Right lobe of liver (tissue), 6 donors: ENCODE measurements at regions not wholly inside any gene's neighbourhood (a gene's known extent, or its start where the extent isn't known, plus 50 kb on each side); places are given as distances from the start of the nearest gene placed in this dataset.

Experiments
- ATAC-seq, 4 donors: fragments of 200-7000 bp; cut with Tn5 transposase; one replicate each; pipeline ENCODE4 v1.9.1; 2020; ENCODE audit warnings: mild to moderate bottlenecking in 4 of 4, moderate library complexity in 4 of 4
- DNase-seq, 3 donors: peaks; one replicate each; pipeline ENCODE4 v3.0.0-alpha.2; 2020
- H3K27ac ChIP-seq, 3 donors: fragments of 200-600 bp; one replicate each; pipeline ENCODE4 v1.8.0; 2022
- H3K27me3 ChIP-seq, 2 donors: fragments of 200-600 bp; one replicate each; pipeline ENCODE4 v1.8.0; 2022
- H3K36me3 ChIP-seq, 4 donors: fragments of 200-600 bp; sonication (generic) in 1 of 4; one replicate each; pipeline versions ENCODE4 v1.5.1 to v1.8.0; 2017 to 2022; ENCODE audit warnings: control low read depth in 1 of 4
- H3K4me1 ChIP-seq, 4 donors: fragments of 200-600 bp; sonication (generic) in 1 of 4; one replicate each; pipeline versions ENCODE4 v1.5.1 to v1.8.0; 2017 to 2022; ENCODE audit warnings: control low read depth in 1 of 4
- H3K4me3 ChIP-seq, 3 donors: fragments of 200-600 bp; one replicate each; pipeline ENCODE4 v1.8.0; 2022
- H3K9me3 ChIP-seq, 4 donors: fragments of 200-600 bp; sonication (generic) in 1 of 4; one replicate each; pipeline versions ENCODE4 v1.5.1 to v1.8.0; 2017 to 2022; ENCODE audit warnings: control low read depth in 1 of 4
- POLR2A ChIP-seq: fragments of 450-650 bp; IDR thresholded peaks from one replicate; pipeline ENCODE4 v1.6.1; 2017; ENCODE audit warnings: antibody characterized with exemption, mild to moderate bottlenecking
- WGBS: methylation state at CpG from one replicate; pipeline ENCODE4 v1.1.6; 2018; ENCODE audit warnings: low coverage, low lambda C conversion rate; ENCODE audit not compliant: insufficient coverage; ENCODE audit errors: missing lambda C conversion rate; 5-methylcytosine and 5-hydroxymethylcytosine counted together
- intact Hi-C, 2 donors: fragments of 100-400 bp; cut with DNase I; formaldehyde crosslinking; loops; one replicate each; pipeline versions ENCODE4 v1.11.2 to v1.14.1; 2022
- TF ChIP-seq, protein P1 (sequence below), 4 donors: fragments of 200-600 bp in 3 of 4; fragments of 450-650 bp in 1 of 4; IDR thresholded peaks; one replicate each; pipeline versions ENCODE4 v1.5.1 to v1.8.0; 2016 to 2022; ENCODE audit warnings: antibody characterized with exemption in 4 of 4, mild to moderate bottlenecking in 2 of 4
- donor health status: DM: no; HTN: yes; CAD: no.
- donor health status: DM: no; HTN: no; CAD: no.
- donor health status: DM: no; HTN: no; CAD: no.
- donor health status: DM: no; HTN: yes; CAD: no.
- donor health status: DM: no; HTN: yes; CAD: no.

DNA sequence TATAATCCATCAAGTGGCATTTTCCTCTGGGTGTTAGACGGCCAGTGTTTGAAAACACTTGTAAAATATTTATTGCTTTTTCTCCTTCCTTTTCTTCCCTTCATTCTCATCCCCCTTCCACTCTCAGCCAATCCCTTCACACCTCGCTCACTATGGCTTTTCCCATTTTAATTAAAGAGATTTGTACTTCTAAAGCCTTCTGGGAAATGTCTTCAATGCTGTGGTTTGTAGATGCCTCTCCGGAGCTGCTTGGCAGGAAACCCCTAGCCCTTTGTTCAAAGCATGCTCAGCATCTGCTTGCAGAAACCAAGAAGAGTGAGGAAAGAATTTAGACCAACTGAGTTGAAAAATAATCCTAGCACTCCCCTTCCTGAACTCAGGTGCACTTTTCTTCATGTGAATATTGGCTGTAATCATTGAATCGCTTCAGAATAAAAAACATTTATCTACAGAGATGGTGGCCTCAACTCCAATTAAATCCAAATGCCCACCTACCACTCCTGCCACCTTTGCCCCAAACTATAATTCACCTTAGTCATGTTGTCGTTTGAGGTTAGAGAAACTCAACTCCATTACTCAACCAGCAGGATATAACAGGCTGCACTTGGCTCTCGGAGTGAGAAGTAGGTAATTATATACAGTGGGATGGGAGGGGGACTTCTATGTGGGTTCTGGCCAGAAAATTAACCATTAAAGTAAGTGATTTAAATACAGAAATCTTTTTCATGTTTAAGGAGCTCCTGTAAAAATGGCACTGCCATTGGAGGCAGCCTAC is 659.4 kb upstream of the CAMK1G start:
- Histone ChIP-seq H3K4me3 (no peak overlapping the region), H3K27ac (no peak overlapping the region), H3K36me3 (no peaks in the 10 kb centered on the region), H3K4me1 (no peaks in the 10 kb centered on the region), H3K9me3 (no peaks in the 10 kb centered on the region), H3K27me3 (no peaks in the 10 kb centered on the region)
- no peak for ATAC-seq
- intact Hi-C loops, result no loop called here
- TF ChIP-seq, protein P1, sequence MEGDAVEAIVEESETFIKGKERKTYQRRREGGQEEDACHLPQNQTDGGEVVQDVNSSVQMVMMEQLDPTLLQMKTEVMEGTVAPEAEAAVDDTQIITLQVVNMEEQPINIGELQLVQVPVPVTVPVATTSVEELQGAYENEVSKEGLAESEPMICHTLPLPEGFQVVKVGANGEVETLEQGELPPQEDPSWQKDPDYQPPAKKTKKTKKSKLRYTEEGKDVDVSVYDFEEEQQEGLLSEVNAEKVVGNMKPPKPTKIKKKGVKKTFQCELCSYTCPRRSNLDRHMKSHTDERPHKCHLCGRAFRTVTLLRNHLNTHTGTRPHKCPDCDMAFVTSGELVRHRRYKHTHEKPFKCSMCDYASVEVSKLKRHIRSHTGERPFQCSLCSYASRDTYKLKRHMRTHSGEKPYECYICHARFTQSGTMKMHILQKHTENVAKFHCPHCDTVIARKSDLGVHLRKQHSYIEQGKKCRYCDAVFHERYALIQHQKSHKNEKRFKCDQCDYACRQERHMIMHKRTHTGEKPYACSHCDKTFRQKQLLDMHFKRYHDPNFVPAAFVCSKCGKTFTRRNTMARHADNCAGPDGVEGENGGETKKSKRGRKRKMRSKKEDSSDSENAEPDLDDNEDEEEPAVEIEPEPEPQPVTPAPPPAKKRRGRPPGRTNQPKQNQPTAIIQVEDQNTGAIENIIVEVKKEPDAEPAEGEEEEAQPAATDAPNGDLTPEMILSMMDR (IDR thresholded peaks at IDR 0.05), result no peak
- TF ChIP-seq POLR2A, result no peak
- DNase-seq, result no peak
- WGBS, result 37% methylated on average over 6 of the region's 6 CpGs

DNA sequence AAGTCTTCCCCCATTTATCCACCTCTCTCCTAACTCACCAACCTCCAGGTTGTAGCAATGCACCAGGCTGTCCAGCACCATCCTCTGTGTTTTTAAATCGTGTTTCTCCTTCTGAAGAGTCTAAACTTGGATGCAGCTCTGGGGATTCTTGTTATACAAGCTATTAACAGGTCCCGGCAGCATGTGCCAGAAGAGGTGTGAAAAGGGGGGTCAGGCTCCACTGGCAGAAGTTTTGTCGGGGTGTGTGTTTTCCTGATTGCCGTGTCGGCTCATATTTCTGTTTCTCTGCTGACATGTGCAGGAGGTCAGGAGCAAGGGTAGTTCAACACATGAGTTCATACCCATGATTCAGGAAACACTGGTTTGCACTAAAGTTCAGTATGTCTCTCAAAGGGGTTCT is 658.6 kb upstream of the CAMK1G start:
- ATAC-seq (no peak), DNase-seq (no peak)
- TF ChIP-seq, protein P1 (IDR thresholded peaks at IDR 0.05), result no peak
- TF ChIP-seq POLR2A, result no peak
- H3K9me3 ChIP-seq, result no peaks in the 10 kb centered on the region
- H3K4me3 ChIP-seq, result no peak overlapping the region
- no peaks in the 10 kb centered on the region for H3K4me1 ChIP-seq
- H3K27me3 ChIP-seq, result no peaks in the 10 kb centered on the region
- no peaks in the 10 kb centered on the region for H3K36me3 ChIP-seq
- intact Hi-C loops, result no loop called here
- 46% methylated on average over 4 of the region's 5 CpGs for WGBS
- no peak overlapping the region for H3K27ac ChIP-seq

DNA sequence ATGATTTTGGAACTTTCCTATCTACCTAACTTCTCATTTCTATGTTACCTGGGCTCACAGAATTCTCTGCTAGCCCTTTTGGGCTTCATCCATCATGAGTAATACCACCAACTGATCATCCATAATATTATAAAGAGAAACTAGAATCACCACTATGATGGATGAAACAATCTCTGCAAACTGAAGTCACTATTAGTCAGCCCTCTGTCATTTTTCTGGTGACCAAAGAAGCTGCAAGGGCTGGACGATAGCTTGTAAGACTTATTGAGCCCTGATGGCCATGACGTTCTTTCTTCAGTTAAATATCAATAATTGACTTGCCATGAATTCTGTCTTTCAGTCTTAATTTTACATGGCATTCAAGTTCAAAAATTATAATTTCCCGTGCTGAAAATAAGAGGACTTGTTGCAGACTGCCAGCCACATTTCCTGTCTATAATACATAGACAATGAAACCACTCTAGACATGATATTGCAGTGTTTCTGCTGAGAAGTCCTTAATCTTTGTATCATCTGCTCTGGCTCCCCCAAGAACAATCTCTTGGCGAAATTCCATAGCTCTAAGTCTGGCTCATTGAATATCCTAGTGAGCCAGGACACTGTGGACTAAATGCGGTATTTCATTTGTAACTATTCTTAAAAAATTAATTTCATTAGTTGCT is 655.0 kb upstream of the CAMK1G start:
- Histone ChIP-seq H3K36me3 (no peaks in the 10 kb centered on the region), H3K4me1 (no peaks in the 10 kb centered on the region), H3K4me3 (no peak overlapping the region), H3K9me3 (no peaks in the 10 kb centered on the region), H3K27ac (no peak overlapping the region), H3K27me3 (no peaks in the 10 kb centered on the region)
- ATAC-seq, result no peak
- no peak for DNase-seq
- TF ChIP-seq, protein P1 (IDR thresholded peaks at IDR 0.05), result no peak
- no peak for TF ChIP-seq POLR2A
- intact Hi-C loops, result no loop called here
- WGBS, result 55% methylated on average over 5 of the region's 5 CpGs

DNA sequence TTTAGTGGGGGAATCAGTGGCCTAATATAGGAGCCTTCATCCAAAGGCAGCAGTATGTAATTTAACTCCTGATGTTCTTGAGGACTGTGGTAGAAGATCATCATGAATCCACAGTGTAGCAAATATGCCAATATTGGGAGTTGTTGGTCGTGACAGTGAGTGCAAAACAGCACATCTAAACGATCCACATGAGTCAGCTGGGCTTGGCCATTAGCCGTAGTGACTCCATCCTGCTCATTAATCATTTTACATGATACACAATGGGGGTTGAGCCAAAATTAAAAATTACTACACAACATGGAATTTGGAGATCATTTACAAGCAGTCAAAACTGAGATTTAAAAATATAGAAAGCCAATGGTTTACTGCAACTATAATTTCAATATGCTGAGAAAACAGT is 653.9 kb upstream of the CAMK1G start:
- intact Hi-C loops, result no loop called here
- TF ChIP-seq, protein P1 (IDR thresholded peaks at IDR 0.05), result no peak
- TF ChIP-seq POLR2A, result no peak

More for the DNA sequence above, 653.9 kb upstream of the CAMK1G start:
- 52% methylated on average over 3 of the region's 3 CpGs for WGBS
- H3K9me3 ChIP-seq, result no peaks in the 10 kb centered on the region
- no peak overlapping the region for H3K4me3 ChIP-seq
- no peak overlapping the region for H3K27ac ChIP-seq
- ATAC-seq (no peak), DNase-seq (no peak)
- no peaks in the 10 kb centered on the region for H3K4me1 ChIP-seq
- H3K36me3 ChIP-seq, result no peaks in the 10 kb centered on the region
- no peaks in the 10 kb centered on the region for H3K27me3 ChIP-seq
